ENCODE measurements at regions not wholly inside any gene's neighbourhood (a gene's known extent, or its start where the extent isn't known, plus 50 kb on each side); places are given as distances from the start of the nearest gene placed in this dataset.

- Histone ChIP-seq H2BK12ac (ENCODE audit: low read length) (no peak overlapping the region), H3K14ac (ENCODE audit: low read length) (no peak overlapping the region), H4K91ac (ENCODE audit: low read depth, low read length) (no peak overlapping the region), H4K12ac (ENCODE audit: low read depth, low read length) (no peak overlapping the region), H3K4me1 (ENCODE audit: control insufficient read depth in 1 of 2, insufficient read depth in 2 of 2, low read length in 2 of 2) (no peaks in the 10 kb centered on the region), H2BK5ac (ENCODE audit: low read depth, low read length, poor library complexity) (no peak overlapping the region), H3K79me1 (ENCODE audit: low read length) (no peaks in the 10 kb centered on the region), H3K18ac (ENCODE audit: low read length) (no peak overlapping the region), H3K4ac (ENCODE audit: low read depth, low read length) (no peak overlapping the region), H2AFZ (ENCODE audit: insufficient read depth, low read length, poor library complexity) (no peak overlapping the region), H3K27ac (ENCODE audit: low read depth, low read length) (no peak overlapping the region), H3K23ac (ENCODE audit: low read length) (no peak overlapping the region), H3K79me2 (ENCODE audit: control insufficient read depth, insufficient read depth, low read length, poor library complexity) (no peaks in the 10 kb centered on the region), H2BK120ac (ENCODE audit: insufficient read depth, low read length, poor library complexity) (no peak overlapping the region), H3K9me3 (ENCODE audit: insufficient read depth, low read depth, low read length) (no peaks in the 10 kb centered on the region), H3K27me3 (ENCODE audit: insufficient read depth, low read length) (no peaks in the 10 kb centered on the region), H3K4me3 (ENCODE audit: low read depth, low read length) (no peak overlapping the region), H3K4me2 (ENCODE audit: low read length) (no peak overlapping the region), H3K36me3 (ENCODE audit: control insufficient read depth in 1 of 2, insufficient read depth in 2 of 2, low read length in 2 of 2) (no peaks in the 10 kb centered on the region), H3K9ac (ENCODE audit: low read length) (no peak overlapping the region), H2AK5ac (ENCODE audit: low read length) (no peak overlapping the region), H4K8ac (ENCODE audit: low read depth, low read length) (no peak overlapping the region)
- DNase-seq = no peak
- no CpG with 5 or more reads among the region's 5 CpGs for WGBS (ENCODE audit: extremely low coverage, insufficient coverage, insufficient read length)
Measured at GRCh38 chr11:29272019-29272654, 744.7 kb downstream of the KCNA4 start.

- Histone ChIP-seq H3K23ac (ENCODE audit: low read length) (no peak overlapping the region), H4K12ac (ENCODE audit: low read depth, low read length) (no peak overlapping the region), H2BK5ac (ENCODE audit: low read depth, low read length, poor library complexity) (no peak overlapping the region), H3K36me3 (ENCODE audit: control insufficient read depth in 1 of 2, insufficient read depth in 2 of 2, low read length in 2 of 2) (no peaks in the 10 kb centered on the region), H3K27me3 (ENCODE audit: insufficient read depth, low read length) (no peaks in the 10 kb centered on the region), H3K79me1 (ENCODE audit: low read length) (no peaks in the 10 kb centered on the region), H3K79me2 (ENCODE audit: control insufficient read depth, insufficient read depth, low read length, poor library complexity) (no peaks in the 10 kb centered on the region), H3K4me1 (ENCODE audit: control insufficient read depth in 1 of 2, insufficient read depth in 2 of 2, low read length in 2 of 2) (no peaks in the 10 kb centered on the region), H2BK120ac (ENCODE audit: insufficient read depth, low read length, poor library complexity) (no peak overlapping the region), H3K14ac (ENCODE audit: low read length) (no peak overlapping the region), H3K9ac (ENCODE audit: low read length) (no peak overlapping the region), H3K4ac (ENCODE audit: low read depth, low read length) (no peak overlapping the region), H3K4me2 (ENCODE audit: low read length) (no peak overlapping the region), H4K8ac (ENCODE audit: low read depth, low read length) (no peak overlapping the region), H2AK5ac (ENCODE audit: low read length) (no peak overlapping the region), H4K91ac (ENCODE audit: low read depth, low read length) (no peak overlapping the region), H3K9me3 (ENCODE audit: insufficient read depth, low read depth, low read length) (no peaks in the 10 kb centered on the region), H3K27ac (ENCODE audit: low read depth, low read length) (no peak overlapping the region), H2BK12ac (ENCODE audit: low read length) (no peak overlapping the region), H2AFZ (ENCODE audit: insufficient read depth, low read length, poor library complexity) (no peak overlapping the region), H3K18ac (ENCODE audit: low read length) (no peak overlapping the region), H3K4me3 (ENCODE audit: low read depth, low read length) (no peak overlapping the region)
- no CpG with 5 or more reads among the region's 1 CpG for WGBS (ENCODE audit: extremely low coverage, insufficient coverage, insufficient read length)
- no peak for DNase-seq
Measured at GRCh38 chr11:29271616-29272015, 745.2 kb downstream of the KCNA4 start.

GRCh38 chr11:29268733-29269132 is 748.1 kb downstream of the KCNA4 start:
- WGBS (ENCODE audit: extremely low coverage, insufficient coverage, insufficient read length) = no CpG with 5 or more reads among the region's 2 CpGs
- Histone ChIP-seq H2BK120ac (ENCODE audit: insufficient read depth, low read length, poor library complexity) (no peak overlapping the region), H3K18ac (ENCODE audit: low read length) (no peak overlapping the region), H3K23ac (ENCODE audit: low read length) (no peak overlapping the region), H3K9ac (ENCODE audit: low read length) (no peak overlapping the region), H3K4me1 (ENCODE audit: control insufficient read depth in 1 of 2, insufficient read depth in 2 of 2, low read length in 2 of 2) (no peaks in the 10 kb centered on the region), H3K4me3 (ENCODE audit: low read depth, low read length) (no peak overlapping the region), H3K27ac (ENCODE audit: low read depth, low read length) (no peak overlapping the region), H3K27me3 (ENCODE audit: insufficient read depth, low read length) (no peaks in the 10 kb centered on the region), H3K36me3 (ENCODE audit: control insufficient read depth in 1 of 2, insufficient read depth in 2 of 2, low read length in 2 of 2) (no peaks in the 10 kb centered on the region), H2BK5ac (ENCODE audit: low read depth, low read length, poor library complexity) (no peak overlapping the region), H2AK5ac (ENCODE audit: low read length) (no peak overlapping the region), H4K91ac (ENCODE audit: low read depth, low read length) (no peak overlapping the region), H4K12ac (ENCODE audit: low read depth, low read length) (no peak overlapping the region), H3K79me2 (ENCODE audit: control insufficient read depth, insufficient read depth, low read length, poor library complexity) (no peaks in the 10 kb centered on the region), H3K4ac (ENCODE audit: low read depth, low read length) (no peak overlapping the region), H2BK12ac (ENCODE audit: low read length) (no peak overlapping the region), H2AFZ (ENCODE audit: insufficient read depth, low read length, poor library complexity) (no peak overlapping the region), H3K4me2 (ENCODE audit: low read length) (no peak overlapping the region), H4K8ac (ENCODE audit: low read depth, low read length) (no peak overlapping the region), H3K9me3 (ENCODE audit: insufficient read depth, low read depth, low read length) (no peaks in the 10 kb centered on the region), H3K79me1 (ENCODE audit: low read length) (no peaks in the 10 kb centered on the region), H3K14ac (ENCODE audit: low read length) (no peak overlapping the region)
- DNase-seq = no peak

GRCh38 chr11:29265792-29266191 is 751.0 kb downstream of the KCNA4 start:
- no peak overlapping the region for H4K8ac ChIP-seq (ENCODE audit: low read depth, low read length)
- DNase-seq = no peak
- H3K79me2 ChIP-seq (ENCODE audit: control insufficient read depth, insufficient read depth, low read length, poor library complexity) = no peaks in the 10 kb centered on the region
- no peak overlapping the region for H2AFZ ChIP-seq (ENCODE audit: insufficient read depth, low read length, poor library complexity)
- no peak overlapping the region for H3K14ac ChIP-seq (ENCODE audit: low read length)
- WGBS (ENCODE audit: extremely low coverage, insufficient coverage, insufficient read length) = no CpG with 5 or more reads among the region's 3 CpGs
- no peak overlapping the region for H3K4me3 ChIP-seq (ENCODE audit: low read depth, low read length)
- no peaks in the 10 kb centered on the region for H3K9me3 ChIP-seq (ENCODE audit: insufficient read depth, low read depth, low read length)
- no peak overlapping the region for H4K91ac ChIP-seq (ENCODE audit: low read depth, low read length)
- no peak overlapping the region for H3K27ac ChIP-seq (ENCODE audit: low read depth, low read length)
- no peak overlapping the region for H2AK5ac ChIP-seq (ENCODE audit: low read length)
- no peak overlapping the region for H2BK120ac ChIP-seq (ENCODE audit: insufficient read depth, low read length, poor library complexity)
- H4K12ac ChIP-seq (ENCODE audit: low read depth, low read length) = no peak overlapping the region
- H2BK5ac ChIP-seq (ENCODE audit: low read depth, low read length, poor library complexity) = no peak overlapping the region
- H3K4me2 ChIP-seq (ENCODE audit: low read length) = no peak overlapping the region
- no peak overlapping the region for H3K23ac ChIP-seq (ENCODE audit: low read length)
- H2BK12ac ChIP-seq (ENCODE audit: low read length) = no peak overlapping the region
- no peak overlapping the region for H3K18ac ChIP-seq (ENCODE audit: low read length)
- H3K36me3 ChIP-seq (ENCODE audit: control insufficient read depth in 1 of 2, insufficient read depth in 2 of 2, low read length in 2 of 2) = no peaks in the 10 kb centered on the region
- H3K4ac ChIP-seq (ENCODE audit: low read depth, low read length) = no peak overlapping the region
- H3K79me1 ChIP-seq (ENCODE audit: low read length) = no peaks in the 10 kb centered on the region
- peaks cover 0 to 4% of the 10 kb centered on the region in 2 experiments for H3K4me1 ChIP-seq (ENCODE audit: control insufficient read depth in 1 of 2, insufficient read depth in 2 of 2, low read length in 2 of 2)
- H3K27me3 ChIP-seq (ENCODE audit: insufficient read depth, low read length) = no peaks in the 10 kb centered on the region
- H3K9ac ChIP-seq (ENCODE audit: low read length) = no peak overlapping the region

Measured in trophoblast cell (in vitro differentiated cells and primary cell).